PC-9 (cell line): ENCODE measurements at regions not wholly inside any gene's neighbourhood (a gene's known extent, or its start where the extent isn't known, plus 50 kb on each side); places are given as distances from the start of the nearest gene placed in this dataset.

Experiments used
- EZH2 ChIP-seq: fragments of 200-600 bp; sonication (generic); IDR thresholded peaks from 2 replicates; pipeline ENCODE4 v1.8.0; 2017; ENCODE audit warnings: antibody characterized with exemption, low read depth
- TF ChIP-seq, protein P1 (sequence below): fragments of 200-600 bp; sonication (generic); conservative IDR thresholded peaks from 2 replicates; pipeline ENCODE4 v1.6.1; 2017; ENCODE audit warnings: mixed run types, antibody characterized with exemption, mild to moderate bottlenecking, moderate library complexity

DNA sequence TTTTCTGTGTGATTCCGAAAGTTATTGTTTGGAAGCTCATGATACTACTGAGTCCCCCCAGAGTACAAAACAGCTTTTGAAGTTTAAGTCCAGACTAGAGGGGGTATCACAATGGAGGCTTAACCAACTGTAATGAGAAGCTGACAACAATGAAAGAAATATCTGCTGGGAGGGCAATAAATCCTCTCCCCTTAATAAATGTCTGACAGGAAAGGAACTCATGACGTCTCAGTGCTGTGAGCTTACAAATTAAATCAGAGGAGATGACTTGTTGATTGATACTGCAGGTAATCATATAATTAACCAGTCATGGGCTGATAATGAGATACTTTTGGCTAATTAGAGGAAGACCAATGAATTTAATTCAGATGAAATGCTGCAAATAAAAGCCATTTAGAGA, 102.6 kb upstream of the WDR11 start:
- TF ChIP-seq EZH2, result no peak
- TF ChIP-seq, protein P1, sequence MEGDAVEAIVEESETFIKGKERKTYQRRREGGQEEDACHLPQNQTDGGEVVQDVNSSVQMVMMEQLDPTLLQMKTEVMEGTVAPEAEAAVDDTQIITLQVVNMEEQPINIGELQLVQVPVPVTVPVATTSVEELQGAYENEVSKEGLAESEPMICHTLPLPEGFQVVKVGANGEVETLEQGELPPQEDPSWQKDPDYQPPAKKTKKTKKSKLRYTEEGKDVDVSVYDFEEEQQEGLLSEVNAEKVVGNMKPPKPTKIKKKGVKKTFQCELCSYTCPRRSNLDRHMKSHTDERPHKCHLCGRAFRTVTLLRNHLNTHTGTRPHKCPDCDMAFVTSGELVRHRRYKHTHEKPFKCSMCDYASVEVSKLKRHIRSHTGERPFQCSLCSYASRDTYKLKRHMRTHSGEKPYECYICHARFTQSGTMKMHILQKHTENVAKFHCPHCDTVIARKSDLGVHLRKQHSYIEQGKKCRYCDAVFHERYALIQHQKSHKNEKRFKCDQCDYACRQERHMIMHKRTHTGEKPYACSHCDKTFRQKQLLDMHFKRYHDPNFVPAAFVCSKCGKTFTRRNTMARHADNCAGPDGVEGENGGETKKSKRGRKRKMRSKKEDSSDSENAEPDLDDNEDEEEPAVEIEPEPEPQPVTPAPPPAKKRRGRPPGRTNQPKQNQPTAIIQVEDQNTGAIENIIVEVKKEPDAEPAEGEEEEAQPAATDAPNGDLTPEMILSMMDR, result no peak
